Dedifferentiated amniotic fluid mesenchymal stem cell (primary cell): ENCODE measurements at regions not wholly inside any gene's neighbourhood (a gene's known extent, or its start where the extent isn't known, plus 50 kb on each side); places are given as distances from the start of the nearest gene placed in this dataset.
A peak's percentile ranks its signal among the peaks of the same experiment; 100 is the strongest.
"Not testable (repeated sequence)": the region's sequence is repeated elsewhere in the genome, so short reads cannot be mapped to it uniquely, and the experiment has no call there.

Experiments
- DNase-seq: peaks from one replicate; pipeline ENCODE4 v3.0.0-alpha.2; 2016; ENCODE audit errors: extremely low spot score

DNA sequence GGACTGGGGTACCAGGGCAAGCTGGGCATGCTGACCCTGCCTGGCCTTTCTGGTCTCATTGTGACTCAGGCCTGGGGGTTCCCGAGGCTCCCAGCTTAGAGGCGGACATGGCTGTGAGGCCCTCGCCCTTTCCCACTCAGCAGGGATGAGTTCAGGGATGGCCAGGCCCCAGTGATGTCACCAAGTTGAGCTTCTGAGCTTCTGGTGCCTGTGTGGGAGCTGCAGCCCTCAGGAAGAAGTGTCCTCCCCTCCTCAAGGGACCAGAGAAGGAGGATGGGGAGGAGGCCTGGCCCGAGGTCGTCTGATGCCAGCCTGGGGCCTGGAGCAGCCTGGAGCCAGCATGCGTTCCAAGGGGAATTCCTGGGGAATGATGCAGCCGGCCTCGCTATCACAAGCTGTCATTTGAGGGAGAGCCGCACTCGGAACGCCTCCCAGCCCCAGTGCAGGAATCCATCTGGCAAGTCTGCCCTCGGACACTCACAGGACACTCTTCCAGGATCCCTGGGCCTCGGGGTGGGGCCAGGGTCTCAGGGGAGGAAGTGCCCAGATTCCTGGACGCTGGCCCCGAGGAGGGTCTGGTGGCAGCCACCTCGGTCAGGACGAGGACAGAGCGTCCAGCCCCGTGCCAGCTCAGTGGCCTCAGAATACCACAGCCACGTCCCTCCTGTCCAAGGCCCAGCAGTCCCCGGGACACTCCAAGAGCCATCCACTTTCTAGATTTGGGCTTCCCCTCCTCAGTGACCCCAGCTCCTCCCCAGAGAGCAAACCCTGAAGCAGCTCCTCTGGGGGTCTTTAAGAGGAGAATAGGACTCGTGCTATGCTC lies 61.2 kb upstream of the GPC1 start:
- DNase-seq = peak; percentile 91

DNA sequence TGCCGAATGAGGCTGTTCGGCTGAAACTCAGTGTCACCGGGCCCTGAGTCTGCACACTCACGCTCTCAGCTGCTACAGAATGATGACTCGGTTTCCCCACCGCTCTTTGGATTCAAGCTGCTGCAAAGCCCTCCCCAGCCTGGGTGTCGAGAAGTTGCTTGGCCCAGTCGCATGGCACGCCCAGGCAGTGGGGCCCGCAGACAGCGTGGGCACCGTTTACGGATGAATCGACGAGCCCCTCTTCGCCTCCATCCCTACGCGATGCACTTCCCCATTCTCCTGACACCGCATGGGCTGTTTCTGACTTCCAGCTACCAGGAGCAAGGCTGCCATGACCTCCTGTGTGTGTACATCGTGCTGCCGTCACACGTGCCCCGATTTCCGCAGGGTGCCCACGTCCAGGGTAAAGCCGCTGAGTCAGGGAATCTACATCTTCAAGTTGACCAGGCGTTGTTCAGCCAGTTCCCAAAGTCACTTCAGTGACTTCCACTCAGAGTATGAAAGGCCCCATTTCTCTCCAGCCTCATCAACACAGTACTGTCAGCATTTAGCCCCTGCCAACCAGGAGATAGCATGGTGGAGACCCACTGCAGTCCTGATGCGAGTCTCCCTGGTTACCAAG lies 60.3 kb upstream of the GPC1 start:
- DNase-seq = no peak

DNA sequence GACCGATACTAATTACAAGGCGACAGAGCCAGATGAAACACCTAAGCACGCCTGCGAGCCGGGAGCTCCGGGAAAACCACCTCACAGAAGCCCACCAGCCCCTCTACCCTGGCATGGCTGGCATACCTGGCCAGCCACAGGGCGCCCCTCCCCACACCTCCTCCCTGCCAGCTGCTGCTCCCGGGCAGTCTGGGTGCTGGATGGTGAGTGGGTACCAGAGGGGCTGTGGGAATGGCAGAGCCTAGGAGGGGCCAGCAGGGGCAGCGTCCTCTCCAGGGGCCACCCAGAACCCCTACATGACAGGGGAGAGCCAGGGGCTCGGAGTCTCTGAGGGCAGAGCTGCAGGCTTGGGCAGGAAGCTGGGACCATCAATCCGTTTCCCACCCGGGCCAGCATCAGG lies 58.7 kb upstream of the GPC1 start:
- no peak for DNase-seq

DNA sequence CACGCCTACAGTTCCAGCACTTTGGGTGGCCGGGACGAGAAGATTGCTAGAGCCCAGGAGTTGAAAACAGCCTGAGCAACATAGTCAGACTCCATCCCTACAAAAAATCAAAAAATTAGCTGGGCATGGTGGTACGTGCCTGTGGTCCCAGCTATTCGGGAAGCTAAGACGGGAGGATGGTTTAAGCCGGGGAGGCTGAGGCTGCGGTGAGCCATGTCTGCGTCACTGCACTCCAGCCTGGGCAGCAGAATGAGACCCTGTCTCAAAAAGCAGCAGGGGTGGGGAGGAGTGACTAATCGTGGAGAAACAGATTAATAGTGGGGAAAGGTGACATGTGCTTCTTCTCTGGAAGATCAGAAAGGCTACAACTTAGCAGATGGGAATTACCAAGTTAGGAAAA lies 58.1 kb upstream of the GPC1 start:
- DNase-seq = no peak

DNA sequence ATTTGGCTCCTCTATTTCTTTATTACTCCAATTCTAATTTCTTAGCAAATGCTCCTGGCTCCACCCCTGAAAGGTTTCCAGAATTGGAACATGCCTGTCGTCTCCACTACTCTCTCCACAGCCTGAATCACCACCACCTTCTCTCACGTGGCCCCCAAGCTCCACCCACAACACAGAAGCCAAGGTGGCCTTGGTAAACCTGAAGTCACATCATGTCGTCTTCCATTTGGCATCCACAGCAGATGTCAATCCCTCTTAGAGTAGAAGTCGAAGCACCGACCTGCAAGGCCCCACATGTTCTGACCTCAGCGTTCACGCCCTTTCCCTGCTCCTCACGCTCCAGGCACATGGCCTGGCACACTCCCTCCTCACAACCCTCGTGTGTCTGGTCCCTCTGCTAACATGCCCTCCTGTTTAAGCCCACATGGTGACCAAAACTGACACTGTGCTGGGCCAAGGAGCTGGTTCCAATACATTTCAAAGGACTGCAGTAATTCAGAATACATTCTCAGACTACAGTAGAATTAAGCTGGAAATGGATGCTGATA lies 56.3 kb upstream of the GPC1 start:
- DNase-seq = no peak

DNA sequence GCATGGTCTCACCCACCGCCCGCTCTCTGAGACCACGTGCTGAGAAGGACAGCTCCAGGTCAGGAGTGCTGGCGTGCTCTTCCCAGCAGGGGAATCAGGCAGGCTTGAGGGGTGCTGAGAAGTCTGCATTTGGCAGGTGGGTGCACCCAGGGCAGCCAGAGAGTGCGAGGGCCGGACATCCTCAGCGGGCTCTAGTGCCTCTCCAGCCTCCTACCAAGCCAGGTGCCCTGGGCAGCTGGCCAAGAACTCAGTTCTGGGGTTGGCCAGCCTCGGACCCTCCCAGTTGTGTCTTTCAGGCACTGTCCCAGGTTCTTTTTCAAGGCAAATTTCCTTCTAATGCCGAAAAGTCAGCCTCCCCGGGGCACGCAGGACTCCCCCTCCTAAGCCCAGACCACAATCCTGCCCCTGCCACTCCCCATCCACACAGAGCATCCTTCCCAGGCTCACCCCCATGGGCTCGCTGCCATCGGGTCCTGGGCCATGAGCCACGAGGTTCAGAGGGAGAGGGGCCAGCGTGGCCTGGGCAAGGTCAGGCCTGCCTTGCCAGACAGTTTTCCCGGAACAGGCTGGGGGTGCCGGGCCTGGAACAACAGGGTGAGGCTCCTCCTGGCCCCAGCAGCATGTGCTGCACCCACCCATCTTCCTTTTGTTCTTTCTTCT lies 52.2 kb upstream of the GPC1 start:
- DNase-seq = no peak

DNA sequence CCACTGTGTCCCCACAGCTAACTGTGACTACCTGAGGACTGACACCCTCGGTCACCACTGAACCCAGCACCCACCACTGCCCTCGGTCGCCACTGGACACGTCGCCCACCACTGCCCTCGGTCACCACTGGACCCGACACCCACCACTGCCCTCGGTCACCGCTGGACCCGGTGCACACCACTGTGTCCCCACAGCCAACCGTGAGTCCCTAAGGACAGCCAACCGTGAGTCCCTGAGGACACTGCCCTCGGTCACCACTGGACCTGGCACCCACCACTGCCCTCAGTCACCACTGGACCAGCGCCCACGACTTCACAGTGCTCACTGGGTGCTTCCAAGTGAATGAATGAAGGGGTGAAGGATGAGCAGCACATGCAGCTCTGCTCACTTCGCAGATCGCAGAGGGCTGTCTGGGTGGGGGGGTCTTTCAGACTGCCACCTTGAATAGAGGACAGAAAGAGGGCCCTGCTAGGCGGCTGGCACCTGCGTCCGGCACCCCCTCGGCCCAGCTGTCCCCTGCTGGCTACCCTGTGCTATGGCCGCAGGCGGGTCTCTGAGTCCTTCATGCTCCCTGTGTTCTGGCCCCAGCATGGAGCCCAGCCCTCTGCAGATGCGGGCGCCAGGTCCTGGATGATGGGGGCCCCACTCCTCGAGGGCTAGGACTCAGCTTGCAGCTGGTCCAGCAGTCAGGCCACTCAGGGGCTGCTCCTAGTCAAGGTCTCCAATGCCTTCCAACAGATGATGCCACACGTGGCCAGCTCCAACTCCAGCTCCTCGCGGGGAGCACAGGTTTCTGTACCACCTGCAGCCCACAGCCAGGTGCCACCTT lies 51.4 kb upstream of the GPC1 start:
- no peak for DNase-seq

DNA sequence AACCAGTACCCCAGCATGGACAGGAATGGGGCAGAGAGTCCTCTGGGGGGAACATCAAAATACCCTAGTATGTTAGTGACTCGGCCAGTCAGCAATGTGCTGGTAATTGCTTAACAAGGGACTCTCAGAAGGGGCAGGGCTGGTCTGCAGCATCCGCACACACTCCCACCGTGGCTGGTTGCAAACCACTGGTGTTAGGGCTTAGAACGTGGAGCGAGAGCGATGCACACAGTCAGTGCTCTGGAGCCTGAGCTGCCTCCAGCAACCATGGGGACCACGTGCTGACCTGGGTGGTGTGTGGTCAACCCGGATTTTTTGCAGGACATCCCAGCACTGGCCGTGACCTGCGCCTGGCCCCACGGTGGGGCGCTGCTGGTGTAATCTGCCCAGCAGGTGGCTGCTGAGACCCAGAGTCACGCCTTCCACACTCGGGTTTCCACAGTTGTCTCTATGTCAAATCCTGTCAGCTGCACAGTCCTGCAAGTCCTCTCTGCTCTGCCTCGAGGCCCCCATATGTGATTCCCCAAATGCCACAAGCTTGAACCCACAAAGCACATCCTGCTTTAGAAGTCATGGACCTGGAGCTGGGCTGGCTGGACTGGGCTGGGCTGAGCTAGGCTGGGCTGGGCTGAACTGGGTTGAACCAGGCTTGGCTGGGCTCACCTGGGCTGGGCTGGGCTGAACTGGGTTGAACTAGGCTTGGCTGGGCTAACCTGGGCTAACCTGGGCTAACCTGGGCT lies 50.6 kb upstream of the GPC1 start:
- no peak for DNase-seq

DNA sequence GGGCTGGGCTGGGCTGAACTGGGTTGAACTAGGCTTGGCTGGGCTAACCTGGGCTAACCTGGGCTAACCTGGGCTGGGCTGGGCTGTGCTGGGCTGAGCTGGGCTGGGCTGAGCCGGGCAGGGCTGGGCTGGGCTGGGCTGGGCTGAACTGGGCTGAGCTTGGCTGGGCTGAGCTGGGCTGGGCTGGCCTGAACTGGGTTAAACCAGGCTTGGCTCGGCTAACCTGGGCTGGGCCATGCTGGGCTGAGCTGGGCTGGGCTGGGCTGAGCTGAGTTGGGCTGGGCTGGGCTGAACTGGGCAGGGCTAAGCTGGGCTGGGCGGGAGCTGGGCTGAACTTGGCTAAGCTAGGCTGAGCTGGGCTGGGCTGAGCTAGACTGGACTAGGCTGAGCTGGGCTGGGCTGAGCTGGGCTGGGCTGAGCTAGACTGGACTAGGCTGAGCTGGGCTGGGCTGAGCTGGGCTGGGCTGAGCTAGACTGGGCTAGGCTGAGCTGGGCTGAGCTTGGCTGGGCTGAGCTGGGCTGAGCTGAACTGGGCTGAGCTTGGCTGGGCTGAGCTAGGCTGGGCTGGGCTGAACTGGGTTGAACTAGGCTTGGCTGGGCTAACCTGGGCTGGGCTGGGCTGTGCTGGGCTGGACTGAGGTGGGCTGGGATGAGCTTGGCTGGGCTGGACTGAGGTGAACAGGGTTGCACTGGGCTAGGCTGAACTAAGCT lies 49.9 kb upstream of the GPC1 start:
- not testable (repeated sequence) for DNase-seq
